Endothelial cell of umbilical vein (primary cell): ENCODE measurements at regions not wholly inside any gene's neighbourhood (a gene's known extent, or its start where the extent isn't known, plus 50 kb on each side); places are given as distances from the start of the nearest gene placed in this dataset.

Experiments
- BruUV-seq: library from RNA; stranded (reverse); fragments of 400-500 nt; replicated peaks from 2 replicates; lab custom pipeline; 2021; lab: Mats Ljungman, UMichigan
- CTCF ChIA-PET: fragments of 300-600, 350-600 bp; sonication (Branson Sonifier 250); formaldehyde crosslinking; loops from one replicate; lab custom pipeline; 2021; ENCODE audit warnings: antibody characterized with exemption, inconsistent platforms; lab: Charles Lee
- POLR2A ChIA-PET: fragments of 300-600, 350-600 bp; sonication (Branson Sonifier 250); formaldehyde crosslinking; loops from one replicate; lab custom pipeline; 2021; ENCODE audit warnings: antibody characterized with exemption, inconsistent platforms; lab: Charles Lee
- DNase-seq: peaks from one replicate; pipeline ENCODE4 v3.0.0-alpha.2; 2011; ENCODE audit warnings: low read depth, low spot score
- FAIRE-seq: peaks from 2 replicates; lab custom pipeline; 2011; peaks lifted over from hg19 to GRCh38; lab: Jason Lieb, UNC
- H2AFZ ChIP-seq: 2 replicates; pipeline ENCODE4 v1.6.0; 2012; ENCODE audit warnings: low read depth, low read length, control low read depth, inconsistent platforms
- H3K27ac ChIP-seq: 2 replicates; pipeline ENCODE4 v1.5.1; 2011; ENCODE audit warnings: low read depth, mild to moderate bottlenecking, control low read depth, low read length, moderate library complexity; ENCODE audit not compliant: insufficient read depth
- H3K27me3 ChIP-seq, 2 experiments: 2 replicates each; pipeline versions ENCODE4 v1.6.0 to v1.6.1; 2011; ENCODE audit warnings: low read length in 2 of 2, mixed read lengths in 1 of 2; ENCODE audit not compliant: control insufficient read depth in 2 of 2, insufficient read depth in 2 of 2
- H3K36me3 ChIP-seq, 2 experiments: 2 replicates in 1 of 2; 3 replicates in 1 of 2; pipeline ENCODE4 v1.5.1; 2011; ENCODE audit warnings: low read length in 2 of 2, mild to moderate bottlenecking in 1 of 2, moderate library complexity in 1 of 2; ENCODE audit not compliant: control insufficient read depth in 2 of 2, insufficient read depth in 2 of 2; ENCODE audit errors: extremely low read depth in 1 of 2
- H3K4me1 ChIP-seq: 3 replicates; pipeline ENCODE4 v1.5.1; 2011; ENCODE audit warnings: mild to moderate bottlenecking, low read length; ENCODE audit not compliant: control insufficient read depth, insufficient read depth; ENCODE audit errors: extremely low read depth
- H3K4me2 ChIP-seq: 2 replicates; pipeline ENCODE4 v1.6.1; 2011; ENCODE audit warnings: low read length, control low read depth, mixed read lengths; ENCODE audit not compliant: insufficient read depth
- H3K4me3 ChIP-seq, 3 experiments: fragments of 200-600 bp in 1 of 3; sonication (generic), shearing (Covaris generic) in 1 of 3; replicated peaks in 1 of 3; 2 replicates each; pipeline ENCODE4 v1.5.1; 2011 to 2016; ENCODE audit warnings: control low read depth in 3 of 3, low read length in 3 of 3, mild to moderate bottlenecking in 2 of 3, inconsistent platforms in 1 of 3, low read depth in 1 of 3, moderate library complexity in 1 of 3; ENCODE audit not compliant: insufficient read depth in 1 of 3
- H3K79me2 ChIP-seq: 2 replicates; pipeline ENCODE4 v1.6.0; 2012; ENCODE audit warnings: low read length, inconsistent platforms; ENCODE audit not compliant: control insufficient read depth, insufficient read depth
- H3K9ac ChIP-seq: replicated peaks from 2 replicates; pipeline ENCODE3; 2011; ENCODE audit warnings: low read length, control low read depth; ENCODE audit not compliant: insufficient read depth; ENCODE audit errors: extremely low read depth
- H3K9me1 ChIP-seq: replicated peaks from 3 replicates; pipeline ENCODE4 v1.6.0; 2011; ENCODE audit warnings: mild to moderate bottlenecking, low read length; ENCODE audit not compliant: control insufficient read depth, insufficient read depth; ENCODE audit errors: extremely low read depth
- H3K9me3 ChIP-seq: replicated peaks from 2 replicates; pipeline ENCODE4 v1.5.1; 2012; ENCODE audit warnings: low read length, inconsistent platforms; ENCODE audit not compliant: control insufficient read depth, insufficient read depth
- H4K20me1 ChIP-seq: replicated peaks from 2 replicates; pipeline ENCODE3; 2011; ENCODE audit warnings: mild to moderate bottlenecking, low read length; ENCODE audit not compliant: control insufficient read depth, insufficient read depth; ENCODE audit errors: extremely low read depth
- CTCF ChIP-seq, 2 donors: IDR thresholded peaks; 1 replicate in 1 of 2; 2 replicates in 1 of 2; pipeline ENCODE4 v1.5.1; 2011; ENCODE audit warnings: low read length in 2 of 2, mild to moderate bottlenecking in 2 of 2, moderate library complexity in 2 of 2, control low read depth in 1 of 2, inconsistent platforms in 1 of 2, low read depth in 1 of 2; ENCODE audit not compliant: insufficient read depth in 1 of 2; ENCODE audit errors: extremely low read depth in 1 of 2
- EZH2 ChIP-seq: IDR thresholded peaks from 2 replicates; pipeline ENCODE4 v1.6.1; 2012; ENCODE audit warnings: borderline replicate concordance, low read depth, mild to moderate bottlenecking, moderate library complexity, low read length, inconsistent platforms; ENCODE audit not compliant: severe bottlenecking
- FOS ChIP-seq: IDR thresholded peaks from 2 replicates; pipeline ENCODE4 v1.6.1; 2011; ENCODE audit warnings: mild to moderate bottlenecking, low read length, moderate library complexity, borderline replicate concordance; ENCODE audit not compliant: insufficient read depth
- GATA2 ChIP-seq: IDR thresholded peaks from 2 replicates; pipeline ENCODE4 v1.7.0; 2011; ENCODE audit warnings: low read depth, mild to moderate bottlenecking, moderate library complexity, mixed read lengths, low read length; ENCODE audit not compliant: insufficient read length, insufficient read depth
- JUN ChIP-seq: IDR thresholded peaks from 2 replicates; pipeline ENCODE4 v1.6.1; 2011; ENCODE audit warnings: borderline replicate concordance, low read depth; ENCODE audit not compliant: insufficient read length, insufficient read depth
- MAX ChIP-seq: IDR thresholded peaks from 2 replicates; pipeline ENCODE4 v1.6.1; 2011; ENCODE audit not compliant: insufficient read depth, insufficient read length
- MYC ChIP-seq: IDR thresholded peaks from one replicate; pipeline ENCODE4 v1.6.1; 2011; ENCODE audit warnings: mild to moderate bottlenecking, low read depth, low read length
- POLR2A ChIP-seq: IDR thresholded peaks from 2 replicates; pipeline ENCODE4 v1.6.1; 2012; ENCODE audit warnings: low read depth, mild to moderate bottlenecking, control low read depth, low read length
- POLR2AphosphoS5 ChIP-seq: IDR thresholded peaks from 2 replicates; pipeline ENCODE4 v1.6.1; 2012; ENCODE audit warnings: low read depth, mild to moderate bottlenecking, control low read depth, low read length, moderate library complexity; ENCODE audit not compliant: insufficient read depth
- dilution Hi-C: fragments of 300-500 bp; cut with MboI; formaldehyde crosslinking; loops from one replicate; pipeline ENCODE4 v1.15.0; 2019; ENCODE audit warnings: low sequenced_read_pairs; ENCODE audit not compliant: extremely low pct_ligation_motif_present
- intact Hi-C: fragments of 100-400 bp; cut with micrococcal nuclease; formaldehyde crosslinking; loops from one replicate; pipeline ENCODE4 v1.10.0; 2022

- Histone ChIP-seq H3K27ac (no peak overlapping the region), H4K20me1 (no peaks in the 10 kb centered on the region), H3K4me1 (no peaks in the 10 kb centered on the region), H3K36me3 (no peaks in the 10 kb centered on the region), H3K27me3 (no peaks in the 10 kb centered on the region), H2AFZ (no peak overlapping the region), H3K4me3 (no peak overlapping the region), H3K9me3 (no peaks in the 10 kb centered on the region), H3K4me2 (no peak overlapping the region), H3K9ac (no peak overlapping the region), H3K9me1 (no peaks in the 10 kb centered on the region), H3K79me2 (no peaks in the 10 kb centered on the region)
- dilution Hi-C loops (no loop called here), intact Hi-C loops (no loop called here)
- POLR2A ChIA-PET, result no interaction called here
- FAIRE-seq (no peak), DNase-seq (no peak)
- BruUV-seq, result no TSS peak
- CTCF ChIA-PET, result interaction anchor here (0.7 to 3.9 kb wide), 4 partner anchors 11 to 858 kb away, joined by 3 to 32 read pairs (median 13); no protein-coding TSS in a partner anchor
- TF ChIP-seq MAX (no peak), FOS (no peak), JUN (no peak), EZH2 (no peak), CTCF (IDR thresholded peaks at IDR 0.05; ENCODE audit: extremely low read depth in 1 of 2, insufficient read depth in 1 of 2, low read depth in 1 of 2, low read length in 2 of 2) (no peak), MYC (no peak), POLR2A (no peak), POLR2AphosphoS5 (no peak), GATA2 (no peak)
Observed at GRCh38 chr10:25701652-25702051, 232.4 kb upstream of the MYO3A start.
